CD4-positive, alpha-beta T cell treated with Interleukin-17A for 4 hours (primary cell): ENCODE measurements at regions not wholly inside any gene's neighbourhood (a gene's known extent, or its start where the extent isn't known, plus 50 kb on each side); places are given as distances from the start of the nearest gene placed in this dataset.
"Not testable (repeated sequence)": the region's sequence is repeated elsewhere in the genome, so short reads cannot be mapped to it uniquely, and the experiment has no call there.

ENCODE experiments used
- DNase-seq: peaks from one replicate; pipeline ENCODE4 v3.0.0-alpha.2; 2020; ENCODE audit warnings: mixed read lengths

DNA sequence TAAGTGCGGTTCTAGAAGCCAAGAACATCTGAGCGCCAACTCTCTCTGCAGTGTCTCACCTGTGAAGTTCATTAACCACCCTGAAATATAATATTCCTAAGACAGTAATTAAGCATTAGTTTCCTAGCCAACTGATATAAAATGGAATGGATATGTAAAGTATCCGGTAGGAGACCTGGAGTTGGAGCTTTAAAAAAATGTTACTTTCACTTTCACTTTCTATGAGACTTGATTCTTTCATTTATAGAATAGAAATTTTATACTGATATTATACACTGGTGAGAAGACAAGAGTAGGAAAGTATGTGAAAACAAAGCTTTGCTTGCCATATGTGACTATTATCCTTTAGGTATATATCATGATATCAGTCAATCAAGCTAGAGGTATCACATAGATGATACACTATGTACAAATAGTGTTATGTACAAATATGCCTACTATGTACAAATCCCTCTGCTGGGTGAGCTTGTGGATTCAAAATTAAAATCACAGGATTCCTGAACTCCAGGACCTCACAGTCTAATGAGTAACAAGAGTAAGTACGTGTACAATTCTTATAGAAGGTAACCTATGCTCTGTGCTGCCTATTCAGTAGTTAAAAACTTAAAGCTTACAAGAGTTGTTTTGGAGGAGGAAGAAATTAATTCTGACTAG is 934.2 kb downstream of the TTLL7 start:
- no peak for DNase-seq

DNA sequence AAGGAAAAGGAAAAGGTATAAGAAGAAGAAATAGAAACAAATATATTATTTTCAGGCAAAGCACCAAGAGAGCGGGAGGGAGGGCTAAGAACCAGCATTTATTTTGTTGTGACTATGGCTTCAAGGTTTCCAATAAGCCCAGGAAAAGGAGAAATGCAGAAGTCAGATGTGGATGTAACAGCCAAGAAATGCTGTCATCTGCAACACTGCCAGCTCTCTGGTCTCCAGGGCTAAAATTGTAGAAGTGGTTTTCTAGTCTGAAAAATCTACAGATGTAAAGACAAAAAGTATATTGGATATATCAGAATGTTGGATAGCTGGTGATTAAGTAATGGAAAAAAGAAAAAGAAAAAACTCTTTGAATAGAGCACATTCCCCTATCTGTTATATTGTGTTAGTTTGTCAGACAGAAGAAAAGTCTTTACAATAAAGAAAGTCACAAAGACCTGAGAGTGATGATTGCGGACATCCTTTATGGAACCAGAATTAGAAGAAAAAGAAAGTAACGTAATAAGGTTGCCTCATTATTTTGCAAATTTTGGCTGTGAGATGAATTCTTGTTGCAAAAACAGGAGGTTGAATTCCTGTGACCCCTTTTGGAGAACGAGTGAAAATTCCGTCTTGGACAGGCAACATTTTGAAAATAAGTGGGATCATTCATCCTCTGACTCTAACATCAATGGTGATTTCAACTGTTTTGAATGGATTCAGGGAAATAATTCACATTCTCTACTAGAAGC is 938.1 kb downstream of the TTLL7 start:
- DNase-seq = no peak

DNA sequence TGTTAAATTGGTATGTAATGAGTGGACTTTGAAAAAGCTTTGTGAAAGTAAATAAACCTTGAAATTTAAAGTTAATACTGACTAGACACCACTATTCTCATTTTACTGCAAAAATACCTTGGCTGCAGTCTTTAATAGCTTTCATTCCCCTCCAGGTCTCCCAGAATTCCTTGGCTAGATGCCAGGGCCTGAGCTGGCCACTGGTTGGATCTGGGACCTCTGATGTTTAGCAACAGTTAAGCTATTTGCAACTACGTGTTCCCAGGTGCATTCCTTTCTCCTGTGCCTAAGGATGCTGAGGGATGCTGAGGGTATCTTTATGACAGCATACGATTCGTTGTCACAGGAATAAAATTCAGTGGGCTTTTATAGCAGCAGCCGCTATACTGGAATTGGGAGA is 938.7 kb downstream of the TTLL7 start:
- no peak for DNase-seq

DNA sequence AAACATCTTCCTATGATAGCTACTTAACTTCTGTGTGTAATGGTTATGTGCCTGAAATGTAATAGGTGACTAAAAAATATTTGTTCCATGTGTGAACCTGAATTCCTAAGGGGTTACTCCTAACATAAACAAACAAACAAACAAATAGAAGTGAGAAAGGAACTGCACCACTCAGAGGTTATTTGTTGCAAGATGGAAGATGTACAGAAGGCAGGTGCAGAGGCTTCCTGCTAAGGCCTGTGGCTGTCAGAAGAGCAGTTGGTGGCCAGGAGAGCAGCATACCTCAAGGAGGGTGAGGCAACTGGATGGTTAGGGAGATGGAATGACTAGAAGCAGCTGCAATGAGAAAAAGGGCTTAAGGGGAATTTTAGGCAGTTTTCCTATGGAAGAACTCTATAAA is 940.6 kb downstream of the TTLL7 start:
- no peak for DNase-seq

DNA sequence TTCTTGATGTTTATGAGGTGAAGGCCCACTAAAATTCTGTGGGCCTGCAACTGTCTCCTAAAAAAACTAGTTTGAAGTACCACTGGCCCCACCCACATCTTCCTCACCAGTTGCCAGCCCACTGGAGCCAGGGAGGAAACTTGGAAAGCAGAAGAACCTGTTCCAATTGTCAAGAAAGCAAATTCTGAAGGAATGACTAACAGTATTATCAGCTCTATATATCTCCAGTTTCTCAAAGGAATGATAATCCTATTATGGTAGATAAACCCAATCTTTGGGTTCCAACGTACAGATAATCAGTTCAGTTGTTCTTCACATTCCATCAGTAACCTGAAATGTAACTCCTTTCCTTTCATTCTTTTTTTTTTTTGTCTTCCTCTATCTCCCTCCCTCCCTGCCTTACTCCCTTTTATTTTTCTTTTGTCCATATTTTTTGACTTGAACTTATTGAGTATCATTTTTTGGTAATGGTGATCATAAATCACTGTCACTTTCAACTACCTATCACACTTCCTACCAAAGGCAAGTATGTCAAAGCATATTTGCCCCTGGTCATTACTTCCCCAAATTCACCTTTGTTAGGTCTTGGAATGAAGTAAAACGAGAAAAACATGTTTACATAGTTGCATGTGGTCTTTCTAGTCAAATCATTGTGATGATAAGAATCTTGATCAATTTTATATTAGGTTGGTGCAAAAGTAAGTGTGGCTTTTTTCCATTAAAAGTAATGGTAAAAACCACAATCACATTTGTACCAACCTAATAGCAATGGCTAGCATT is 943.4 kb downstream of the TTLL7 start:
- no peak for DNase-seq

DNA sequence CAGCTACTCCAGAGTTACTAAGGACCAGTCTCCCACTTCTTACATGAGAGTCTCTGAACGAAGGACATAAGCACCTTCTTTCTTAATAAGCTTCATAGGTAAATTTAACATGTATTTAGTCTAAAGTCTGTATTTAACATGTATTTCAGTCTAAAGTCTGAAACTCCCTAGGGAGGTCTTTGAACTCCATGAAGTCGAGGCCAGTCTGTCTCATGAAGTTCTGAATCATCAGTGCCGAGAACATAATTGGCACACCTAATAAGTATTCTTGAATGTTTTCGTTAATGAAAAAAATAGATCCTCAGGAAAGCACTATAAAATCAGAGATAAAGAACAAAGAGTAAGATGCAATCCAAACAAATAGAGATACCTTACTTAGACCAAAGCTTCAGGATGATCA is 945.5 kb downstream of the TTLL7 start:
- DNase-seq = no peak

DNA sequence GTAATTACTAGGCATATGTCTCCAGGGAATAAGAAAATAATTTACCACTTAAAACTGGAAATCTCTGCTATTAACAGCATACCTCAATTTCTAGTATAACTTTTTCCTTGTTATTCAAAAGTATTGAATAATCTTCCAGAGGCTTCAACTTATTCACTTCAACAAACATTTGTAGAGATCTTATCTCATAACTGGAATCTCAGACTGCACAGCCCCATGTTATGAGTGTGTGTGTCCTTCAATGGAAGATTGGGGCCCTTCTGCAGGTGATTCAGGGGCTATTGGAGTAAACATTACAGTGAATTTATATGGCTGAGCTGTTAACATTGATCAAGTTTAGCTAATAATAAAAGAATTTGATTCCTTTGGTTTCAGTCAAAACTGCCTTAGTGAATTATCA is 946.1 kb downstream of the TTLL7 start:
- no peak for DNase-seq

DNA sequence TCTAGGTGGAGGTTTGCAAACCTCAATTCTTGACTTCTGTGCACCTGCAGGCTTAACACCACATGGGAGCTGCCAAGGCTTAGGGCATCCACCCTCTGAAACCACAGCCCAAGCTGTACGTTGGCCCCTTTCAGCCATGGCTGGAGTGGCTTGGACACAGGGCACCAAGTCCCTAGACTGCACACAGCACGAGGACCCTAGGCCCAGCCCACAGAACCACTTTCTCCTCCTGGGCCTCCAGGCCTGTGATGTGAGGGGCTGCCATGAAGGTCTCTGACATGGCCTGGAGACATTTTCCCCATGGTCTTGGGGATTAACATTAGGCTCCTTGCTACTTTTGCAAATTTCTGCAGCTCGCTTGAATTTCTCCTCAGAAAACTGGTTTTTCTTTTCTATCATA is 947.9 kb downstream of the TTLL7 start:
- DNase-seq = not testable (repeated sequence)

DNA sequence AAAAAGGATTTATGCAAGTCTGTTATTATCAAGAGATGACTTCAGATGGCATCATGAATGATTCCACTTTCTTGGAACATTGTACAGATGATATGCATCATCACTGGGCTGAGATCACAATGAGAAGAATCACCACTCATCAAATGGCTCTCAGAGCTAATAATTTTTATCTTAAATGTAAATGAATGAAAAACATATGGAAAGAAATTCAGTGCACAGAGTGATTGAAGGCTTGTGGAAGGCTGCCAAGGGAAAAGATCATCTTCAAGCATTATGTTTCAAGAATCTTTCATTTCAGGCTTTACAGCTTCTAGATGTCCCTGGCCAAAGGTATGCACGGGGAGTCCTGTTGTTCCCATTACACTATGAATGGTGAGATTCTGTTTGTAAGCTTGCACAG is 955.7 kb downstream of the TTLL7 start:
- no peak for DNase-seq

DNA sequence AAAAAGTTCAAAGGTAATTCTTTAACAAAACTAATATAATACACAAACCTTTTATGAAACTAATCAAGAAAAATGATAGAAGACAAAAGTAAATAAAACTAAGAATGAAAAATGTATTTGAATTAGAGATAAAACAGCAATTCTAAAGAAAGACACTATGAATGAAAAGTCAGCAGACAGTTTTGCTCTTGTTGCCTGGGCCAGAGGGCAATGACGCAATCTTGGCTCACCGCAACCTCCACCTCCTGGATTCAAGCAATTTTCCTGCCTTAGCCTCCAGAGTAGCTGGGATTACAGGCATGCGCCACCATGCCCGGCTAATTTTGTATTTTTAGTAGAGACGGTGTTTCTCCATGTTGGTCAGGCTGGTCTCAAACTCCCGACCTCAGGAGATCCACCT is 959.8 kb downstream of the TTLL7 start:
- not testable (repeated sequence) for DNase-seq

DNA sequence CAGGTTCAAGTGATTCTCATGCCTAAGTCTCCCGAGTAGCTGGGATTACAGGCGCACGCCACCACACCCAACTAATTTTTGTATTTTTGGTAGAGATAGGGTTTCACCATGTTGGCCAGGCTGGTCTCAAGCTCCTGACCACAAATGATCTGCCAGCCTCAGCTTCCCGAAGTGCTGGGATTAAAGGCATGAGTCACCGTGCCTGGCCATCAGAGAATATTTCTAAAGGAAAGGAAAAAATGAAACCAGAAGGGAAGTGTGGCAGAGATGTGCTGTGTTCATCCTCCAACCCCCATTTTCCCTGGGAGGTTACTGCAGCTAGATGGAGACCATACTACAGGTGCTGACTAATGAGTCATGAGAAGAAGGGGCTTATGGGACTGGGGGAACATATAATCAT is 964.1 kb downstream of the TTLL7 start:
- DNase-seq = no peak

DNA sequence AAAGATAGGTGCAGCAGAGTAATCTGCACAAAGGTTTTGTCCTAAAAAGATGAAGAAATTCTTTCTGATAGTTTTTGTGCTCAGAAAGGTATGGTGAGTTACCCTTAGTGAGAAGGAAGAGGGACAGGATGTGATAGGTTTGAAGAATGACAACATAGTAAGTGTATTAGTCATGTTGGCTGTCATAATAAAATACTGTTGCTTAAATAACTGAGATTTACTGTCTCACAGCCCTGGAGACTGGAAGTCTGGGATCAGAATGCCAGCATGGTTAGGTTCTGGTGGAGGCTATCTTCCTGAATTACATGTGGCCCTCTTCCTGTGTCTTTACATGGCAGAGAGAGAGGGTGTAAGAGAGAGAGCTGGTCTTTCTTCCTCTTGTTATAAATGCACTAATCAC is 965.2 kb downstream of the TTLL7 start:
- DNase-seq = no peak

DNA sequence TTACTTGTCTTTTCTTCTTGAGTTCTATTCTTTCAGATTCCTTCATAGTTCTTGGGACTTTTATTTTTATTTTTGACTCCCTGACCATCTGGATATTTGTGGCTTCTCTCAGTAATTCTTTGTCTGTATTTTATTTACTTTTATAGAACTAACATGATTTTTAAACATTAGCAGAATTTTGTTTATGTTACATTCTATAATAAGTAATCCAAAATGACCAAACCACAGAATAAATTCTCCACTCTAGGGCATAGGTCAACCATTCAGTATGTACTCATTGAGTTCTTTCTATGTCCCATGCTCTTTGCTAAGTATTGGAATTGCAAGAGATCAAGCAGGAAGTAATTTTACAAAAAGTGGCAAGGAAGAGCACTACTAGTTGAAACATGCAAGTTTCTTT is 969.0 kb downstream of the TTLL7 start:
- no peak for DNase-seq

DNA sequence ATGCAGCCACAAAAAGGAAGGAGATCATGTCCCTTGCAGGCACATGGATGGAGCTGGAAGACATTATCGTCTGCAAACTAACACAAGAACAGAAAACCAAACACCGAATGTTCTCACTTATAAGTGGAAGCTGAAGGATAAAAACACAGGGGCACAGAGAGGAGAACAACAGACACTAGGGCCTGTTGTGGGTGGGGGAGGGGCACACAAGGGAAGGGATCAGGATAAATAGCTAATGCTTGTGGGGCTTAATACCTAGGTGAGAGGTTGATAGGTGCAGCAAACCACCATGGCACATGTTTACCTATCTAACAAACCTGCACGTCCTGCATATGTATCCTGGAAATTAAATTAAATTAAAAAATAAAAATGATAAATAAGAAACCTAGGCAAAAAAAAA is 969.9 kb downstream of the TTLL7 start:
- DNase-seq = no peak

DNA sequence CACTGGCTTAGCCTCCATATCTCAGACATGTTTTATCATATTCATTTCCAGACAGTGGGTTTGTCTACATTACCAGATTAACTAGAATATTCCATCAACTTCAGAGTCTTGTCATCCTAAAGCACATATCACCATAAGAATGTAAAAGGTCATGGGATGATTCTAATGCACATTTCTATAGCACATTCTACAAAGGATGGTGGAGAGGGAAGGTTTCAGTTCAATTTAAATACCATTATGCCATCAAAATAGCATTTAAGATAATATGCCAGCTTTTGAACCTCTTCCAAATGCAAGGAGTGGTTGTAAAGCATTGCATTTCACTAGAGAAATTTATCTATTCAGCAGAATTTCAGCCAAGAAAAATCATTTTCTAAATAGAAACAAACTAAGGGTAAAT is 970.5 kb downstream of the TTLL7 start:
- DNase-seq = no peak

DNA sequence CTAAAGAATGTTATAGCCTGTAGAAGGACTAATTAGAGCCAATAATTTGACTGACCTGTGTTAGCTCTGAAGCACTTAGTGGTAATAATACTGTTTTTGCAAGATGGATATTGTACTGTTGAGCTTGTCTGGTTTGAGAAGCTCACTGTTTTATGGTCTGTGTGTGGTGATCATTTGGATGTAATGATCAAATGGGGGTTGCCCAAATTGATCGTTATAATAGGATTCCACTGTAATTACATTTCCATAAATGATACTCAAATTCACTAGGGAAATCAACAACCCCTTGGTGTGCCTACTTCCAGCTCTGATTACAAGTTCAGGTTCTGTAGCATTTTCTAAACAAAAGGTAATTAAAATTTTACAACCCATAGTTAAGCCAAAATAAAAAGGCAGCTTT is 971.4 kb downstream of the TTLL7 start:
- DNase-seq = no peak

DNA sequence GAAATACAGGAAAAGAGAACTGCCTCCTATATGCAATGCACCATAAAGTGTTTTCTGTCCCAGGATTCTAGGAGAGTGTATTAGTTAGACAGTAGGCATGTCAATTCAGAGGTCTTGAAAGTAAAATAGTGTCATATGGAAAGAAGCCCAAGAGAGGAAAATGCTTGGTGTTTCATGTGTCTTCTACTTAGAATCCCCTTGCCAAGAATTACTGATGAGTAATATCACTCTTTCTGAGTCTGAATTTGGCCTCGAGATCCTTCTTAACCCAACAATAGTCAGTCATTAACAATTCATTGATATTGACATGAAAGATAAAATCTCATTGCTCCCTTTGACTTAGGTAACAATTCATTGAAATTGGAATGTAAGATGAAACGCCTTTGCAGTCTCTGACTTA is 972.2 kb downstream of the TTLL7 start:
- no peak for DNase-seq

DNA sequence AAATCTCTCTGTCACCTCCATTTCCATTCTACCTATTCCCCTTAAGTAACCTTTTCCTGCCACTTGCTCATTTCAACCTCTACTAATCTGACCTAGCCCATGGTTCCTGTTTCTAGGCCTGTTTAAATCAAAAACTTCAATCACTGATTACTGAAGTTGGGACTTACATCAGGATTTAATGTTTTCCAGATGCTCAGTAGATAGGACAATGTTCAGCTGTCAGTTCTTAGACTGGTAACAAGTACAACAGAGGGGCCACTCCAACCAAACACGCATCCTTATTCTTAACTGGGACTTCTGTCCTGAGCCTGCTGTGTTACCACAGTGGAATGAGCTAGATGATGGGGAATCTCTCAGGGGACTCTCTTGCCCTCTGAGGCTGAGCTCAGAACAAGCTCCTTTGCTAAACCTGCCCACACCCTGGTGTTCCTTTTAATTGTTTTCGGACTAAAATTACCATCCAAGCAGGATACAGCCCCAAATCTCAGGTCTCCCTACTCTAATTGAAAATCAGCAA is 974.6 kb downstream of the TTLL7 start:
- no peak for DNase-seq

DNA sequence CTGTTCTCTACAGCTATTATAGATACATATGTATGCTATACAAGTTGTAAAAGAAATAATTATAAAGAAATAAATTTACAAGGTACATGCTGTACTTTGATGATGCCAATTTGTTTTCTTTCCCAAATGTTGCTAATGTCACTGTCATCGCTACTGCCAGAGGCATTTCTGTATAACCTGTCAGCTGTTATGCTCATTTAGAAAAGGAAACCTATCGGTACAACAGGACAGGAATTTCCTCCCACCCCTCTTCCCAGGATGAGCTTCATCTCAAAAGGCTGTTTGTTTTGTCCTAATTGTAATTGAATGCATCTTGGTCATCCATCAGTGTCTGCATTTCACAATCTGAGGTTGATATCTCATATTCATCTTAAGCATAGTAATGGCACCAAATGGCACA is 975.7 kb downstream of the TTLL7 start:
- no peak for DNase-seq

DNA sequence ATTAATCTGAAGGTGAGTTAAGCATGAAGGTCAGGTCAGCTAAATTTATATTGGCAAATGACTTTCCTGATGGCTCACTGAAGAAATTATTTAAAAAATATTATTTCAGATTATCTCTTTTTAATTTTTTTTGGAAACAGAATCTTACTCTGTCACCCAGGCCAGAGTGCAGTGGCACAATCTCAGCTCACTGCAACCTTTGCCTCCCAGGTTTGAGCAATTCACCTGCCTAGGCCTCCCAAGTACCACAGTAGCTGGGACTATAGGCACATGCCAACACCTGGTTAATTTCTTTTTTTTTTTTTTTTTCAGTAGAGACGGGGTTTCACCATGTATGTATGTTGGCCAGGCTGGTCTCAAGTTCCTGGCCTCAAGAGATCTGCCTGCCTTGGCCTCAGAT is 976.7 kb downstream of the TTLL7 start:
- no peak for DNase-seq

DNA sequence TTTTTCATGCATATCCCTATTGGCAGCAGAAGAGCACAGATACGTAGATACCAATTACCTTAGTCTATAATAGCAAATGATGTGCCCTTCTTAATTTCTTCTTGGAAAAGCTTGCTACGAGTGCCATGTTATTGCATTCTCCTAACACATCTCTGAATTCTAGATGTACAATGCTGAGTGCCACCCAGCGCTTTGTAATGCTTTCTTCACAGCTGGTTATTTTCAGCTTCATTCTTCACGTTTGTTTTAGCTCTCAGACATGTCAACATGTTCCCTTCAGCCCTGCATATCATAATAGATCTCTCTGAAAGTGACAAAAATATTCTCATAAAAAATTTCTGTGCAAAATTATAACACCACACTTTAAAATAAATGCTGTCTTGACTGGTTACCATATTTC is 981.2 kb downstream of the TTLL7 start:
- no peak for DNase-seq

DNA sequence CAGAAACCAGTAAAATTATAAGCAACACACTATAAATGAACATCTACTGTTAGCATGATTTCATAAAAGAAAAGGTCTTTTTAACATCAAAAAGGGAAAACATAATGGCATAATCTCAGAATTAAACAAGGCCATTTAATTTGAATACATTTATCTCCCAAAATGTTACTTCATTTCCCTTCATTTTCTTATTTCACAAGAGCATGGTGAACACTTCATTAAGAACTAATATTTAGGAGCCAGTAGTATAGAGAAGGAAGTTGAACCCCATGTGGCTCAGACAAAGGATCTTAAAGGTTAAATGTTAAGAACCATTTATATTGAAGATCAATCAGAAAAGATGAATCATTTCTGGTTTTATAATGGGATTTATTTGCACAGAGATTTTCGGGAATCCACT is 981.7 kb downstream of the TTLL7 start:
- no peak for DNase-seq

DNA sequence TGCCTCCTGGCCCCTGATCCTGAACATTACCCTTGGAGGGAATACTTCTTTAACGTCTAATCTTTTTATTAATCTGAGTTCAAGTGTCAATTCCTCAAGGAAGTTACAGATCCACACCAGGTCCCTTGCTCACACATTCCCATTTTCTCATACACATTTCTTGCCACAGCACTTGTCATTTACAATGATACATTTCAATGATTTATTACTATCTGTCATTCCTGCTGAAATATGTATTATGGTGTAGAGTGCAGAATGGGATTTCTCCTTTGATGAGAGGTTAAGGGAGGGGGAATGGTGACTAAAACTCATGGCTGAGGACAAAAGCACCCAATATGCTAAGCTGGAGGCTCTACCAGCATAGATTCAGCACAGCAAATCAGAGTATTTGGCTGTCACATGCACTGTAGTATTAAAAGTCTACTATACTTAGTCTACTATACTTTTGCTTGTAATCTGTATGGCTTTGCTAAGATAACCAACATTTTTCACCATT is 982.5 kb downstream of the TTLL7 start:
- DNase-seq = no peak

DNA sequence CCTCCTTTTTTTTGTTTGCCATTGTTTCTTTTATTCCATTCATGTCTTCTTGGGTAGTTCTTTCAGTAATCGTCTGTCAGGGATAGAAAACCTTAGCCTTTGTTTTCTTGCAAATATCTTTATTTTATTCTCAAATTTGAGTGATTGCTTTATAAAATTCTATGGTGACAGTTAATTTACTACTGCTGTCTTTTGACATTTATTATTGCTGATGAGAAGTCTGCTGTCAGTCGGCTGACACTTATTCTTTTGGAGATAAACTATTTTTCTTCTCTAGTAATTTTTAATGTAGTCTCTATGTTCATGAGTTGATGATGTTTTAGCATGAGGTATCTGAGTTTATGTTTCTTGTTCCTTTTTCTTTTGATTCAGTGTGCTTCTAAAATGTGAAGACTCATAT is 983.8 kb downstream of the TTLL7 start:
- DNase-seq = no peak
